ENCODE measurements at regions not wholly inside any gene's neighbourhood (a gene's known extent, or its start where the extent isn't known, plus 50 kb on each side); places are given as distances from the start of the nearest gene placed in this dataset.

- DNase-seq (ENCODE audit: low read depth, low spot score): no peak
- in situ Hi-C loops (cut with HindIII; ENCODE audit: low pct_unique_long_range_greater_than_20kb, low sequenced_read_pairs): no loop called here
These were observed 691.0 kb upstream of the SORCS1 start for GRCh38 chr10:107855301-107856046.

GRCh38 chr10:107848726-107849360, 684.3 kb upstream of the SORCS1 start:
- in situ Hi-C loops (cut with HindIII; ENCODE audit: low pct_unique_long_range_greater_than_20kb, low sequenced_read_pairs): no loop called here
- no peak for DNase-seq (ENCODE audit: low read depth, low spot score)

- DNase-seq (ENCODE audit: low read depth, low spot score): no peak
- in situ Hi-C loops (cut with HindIII; ENCODE audit: low pct_unique_long_range_greater_than_20kb, low sequenced_read_pairs): no loop called here
These were observed 683.1 kb upstream of the SORCS1 start for GRCh38 chr10:107847620-107848019.

- DNase-seq (ENCODE audit: low read depth, low spot score): no peak
- in situ Hi-C loops (cut with HindIII; ENCODE audit: low pct_unique_long_range_greater_than_20kb, low sequenced_read_pairs): no loop called here
These were observed 670.2 kb upstream of the SORCS1 start for GRCh38 chr10:107834706-107835105.

- no peak for DNase-seq (ENCODE audit: low read depth, low spot score)
- in situ Hi-C loops (cut with HindIII; ENCODE audit: low pct_unique_long_range_greater_than_20kb, low sequenced_read_pairs): no loop called here
These were observed 667.3 kb upstream of the SORCS1 start for GRCh38 chr10:107831772-107832171.

GRCh38 chr10:107829161-107829560, 664.7 kb upstream of the SORCS1 start:
- no peak for DNase-seq (ENCODE audit: low read depth, low spot score)
- in situ Hi-C loops (cut with HindIII; ENCODE audit: low pct_unique_long_range_greater_than_20kb, low sequenced_read_pairs): no loop called here

- in situ Hi-C loops (cut with HindIII; ENCODE audit: low pct_unique_long_range_greater_than_20kb, low sequenced_read_pairs): no loop called here
- no peak for DNase-seq (ENCODE audit: low read depth, low spot score)
These were observed 661.7 kb upstream of the SORCS1 start for GRCh38 chr10:107826171-107826570.

GRCh38 chr10:107814865-107815487, 650.5 kb upstream of the SORCS1 start:
- peak; percentile 82 for DNase-seq (ENCODE audit: low read depth, low spot score)
- in situ Hi-C loops (cut with HindIII; ENCODE audit: low pct_unique_long_range_greater_than_20kb, low sequenced_read_pairs): no loop called here

- no peak for DNase-seq (ENCODE audit: low read depth, low spot score)
- in situ Hi-C loops (cut with HindIII; ENCODE audit: low pct_unique_long_range_greater_than_20kb, low sequenced_read_pairs): no loop called here
These were observed 649.1 kb upstream of the SORCS1 start for GRCh38 chr10:107813451-107814162.

GRCh38 chr10:107809889-107810288, 645.4 kb upstream of the SORCS1 start:
- DNase-seq (ENCODE audit: low read depth, low spot score): no peak
- in situ Hi-C loops (cut with HindIII; ENCODE audit: low pct_unique_long_range_greater_than_20kb, low sequenced_read_pairs): no loop called here

- no peak for DNase-seq (ENCODE audit: low read depth, low spot score)
- in situ Hi-C loops (cut with HindIII; ENCODE audit: low pct_unique_long_range_greater_than_20kb, low sequenced_read_pairs): no loop called here
These were observed 643.3 kb upstream of the SORCS1 start for GRCh38 chr10:107807836-107808235.

GRCh38 chr10:107806026-107806425, 641.5 kb upstream of the SORCS1 start:
- in situ Hi-C loops (cut with HindIII; ENCODE audit: low pct_unique_long_range_greater_than_20kb, low sequenced_read_pairs): no loop called here
- no peak for DNase-seq (ENCODE audit: low read depth, low spot score)

GRCh38 chr10:107803546-107803945, 639.0 kb upstream of the SORCS1 start:
- in situ Hi-C loops (cut with HindIII; ENCODE audit: low pct_unique_long_range_greater_than_20kb, low sequenced_read_pairs): no loop called here
- DNase-seq (ENCODE audit: low read depth, low spot score): no peak

GRCh38 chr10:107800061-107800460, 635.6 kb upstream of the SORCS1 start:
- DNase-seq (ENCODE audit: low read depth, low spot score): no peak
- in situ Hi-C loops (cut with HindIII; ENCODE audit: low pct_unique_long_range_greater_than_20kb, low sequenced_read_pairs): no loop called here

GRCh38 chr10:107790271-107790670, 625.8 kb upstream of the SORCS1 start:
- in situ Hi-C loops (cut with HindIII; ENCODE audit: low pct_unique_long_range_greater_than_20kb, low sequenced_read_pairs): no loop called here
- no peak for DNase-seq (ENCODE audit: low read depth, low spot score)

- in situ Hi-C loops (cut with HindIII; ENCODE audit: low pct_unique_long_range_greater_than_20kb, low sequenced_read_pairs): no loop called here
- no peak for DNase-seq (ENCODE audit: low read depth, low spot score)
These were observed 606.6 kb upstream of the SORCS1 start for GRCh38 chr10:107771066-107771465.

- no peak for DNase-seq (ENCODE audit: low read depth, low spot score)
These were observed 602.7 kb upstream of the SORCS1 start for GRCh38 chr10:107767185-107767584.

GRCh38 chr10:107754814-107755213, 590.3 kb upstream of the SORCS1 start:
- in situ Hi-C loops (cut with HindIII; ENCODE audit: low pct_unique_long_range_greater_than_20kb, low sequenced_read_pairs): no loop called here
- no peak for DNase-seq (ENCODE audit: low read depth, low spot score)

More at GRCh38 chr10:107767185-107767584, 602.7 kb upstream of the SORCS1 start:
- in situ Hi-C loops (cut with HindIII; ENCODE audit: low pct_unique_long_range_greater_than_20kb, low sequenced_read_pairs): no loop called here
